ENCODE measurements at regions not wholly inside any gene's neighbourhood (a gene's known extent, or its start where the extent isn't known, plus 50 kb on each side); places are given as distances from the start of the nearest gene placed in this dataset.

- no peak for TF ChIP-seq IRF5 (IDR thresholded peaks at IDR 0.05; ENCODE audit: borderline replicate concordance)
- TF ChIP-seq KLF5 (IDR thresholded peaks at IDR 0.05; ENCODE audit: partially characterized antibody) = no peak
- no peak for TF ChIP-seq REST (IDR thresholded peaks at IDR 0.05; ENCODE audit: low read depth, low read length)
- TF ChIP-seq E2F8 (IDR thresholded peaks at IDR 0.05; ENCODE audit: low read depth, partially characterized antibody) = no peak
- TF ChIP-seq MAX (IDR thresholded peaks at IDR 0.05; ENCODE audit: low read depth, low read length) = no peak
- TF ChIP-seq RFX5 (IDR thresholded peaks at IDR 0.05; ENCODE audit: low read depth, low read length) = no peak
- TF ChIP-seq BMI1 (IDR thresholded peaks at IDR 0.05; ENCODE audit: borderline replicate concordance) = no peak
- no peak for TF ChIP-seq POLR2A (IDR thresholded peaks at IDR 0.05; ENCODE audit: low read depth, low read length)
- TF ChIP-seq ZNF274 (IDR thresholded peaks at IDR 0.05; ENCODE audit: insufficient read depth, insufficient read length) = no peak
- TF ChIP-seq POLR2AphosphoS2 (IDR thresholded peaks at IDR 0.05; ENCODE audit: low read depth, low read length) = no peak
- TF ChIP-seq MYB (IDR thresholded peaks at IDR 0.05; ENCODE audit: borderline replicate concordance, low read depth, low read length) = no peak
- no peak for TF ChIP-seq ZNF687 (IDR thresholded peaks at IDR 0.05)
- TF ChIP-seq STAT1 (conservative IDR thresholded peaks at IDR 0.05) = no peak
- peak; percentile 66; the same call in 1 of the 2 replicates for TF ChIP-seq CREM (IDR thresholded peaks at IDR 0.05; ENCODE audit: low read depth)
- TF ChIP-seq CHD2 (IDR thresholded peaks at IDR 0.05; ENCODE audit: borderline replicate concordance, low read depth, low read length) = no peak
- TF ChIP-seq ZNF384 (IDR thresholded peaks at IDR 0.05; ENCODE audit: borderline replicate concordance, low read depth, low read length) = no peak
- TF ChIP-seq ZBED1 (IDR thresholded peaks at IDR 0.05; ENCODE audit: borderline replicate concordance) = no peak
- no peak for TF ChIP-seq RBBP5 (conservative IDR thresholded peaks at IDR 0.05)
- no peak for TF ChIP-seq TCF7 (IDR thresholded peaks at IDR 0.05; ENCODE audit: borderline replicate concordance)
- peak; percentile 55; the same call in 1 of the 2 replicates for TF ChIP-seq NBN (IDR thresholded peaks at IDR 0.05)
Observed at GRCh38 chr7:84389242-84389641, 194.7 kb upstream of the SEMA3A start (continued).

Data from GM12878 (cell line).